ENCODE measurements at regions not wholly inside any gene's neighbourhood (a gene's known extent, or its start where the extent isn't known, plus 50 kb on each side); places are given as distances from the start of the nearest gene placed in this dataset.

DNA sequence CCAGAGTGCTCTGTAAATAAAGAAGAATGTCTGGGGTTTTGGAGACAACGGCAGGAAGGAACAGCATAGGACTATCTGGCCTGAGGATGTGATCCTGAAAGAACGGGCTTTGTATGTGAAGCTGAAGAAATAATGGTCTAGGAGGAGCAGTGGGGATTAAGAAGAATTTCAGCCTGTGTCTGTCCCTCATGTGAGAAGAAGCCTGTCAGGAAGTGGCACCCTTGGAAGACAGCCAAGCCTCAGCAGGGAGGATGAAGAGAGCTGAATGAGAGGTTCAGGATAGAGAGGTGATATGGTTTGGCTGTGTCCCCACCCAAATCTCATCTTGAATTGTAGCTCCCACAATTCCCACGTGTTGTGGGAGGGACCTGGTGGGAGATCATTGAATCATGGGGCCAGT lies 56.9 kb upstream of the TCL1A start:
- Histone ChIP-seq H3K4me3 (ENCODE audit: extremely low read depth in 1 of 4, insufficient read depth in 2 of 4, low read depth in 3 of 4, low read length in 4 of 4) (no peak overlapping the region), H3K27me3 (replicated peaks in 1 of 4; ENCODE audit: control insufficient read depth in 3 of 4, extremely low read depth in 1 of 4, insufficient read depth in 3 of 4, low read length in 3 of 4) (peaks cover 0 to 15% (median 9%) of the 10 kb centered on the region in 4 experiments; a peak in 4 of 7 replicates), H3K4ac (replicated peaks; ENCODE audit: insufficient read length, low read depth, low read length) (no peak overlapping the region), H2BK12ac (ENCODE audit: low read depth, low read length) (no peak overlapping the region), H3K79me1 (ENCODE audit: low read depth, low read length) (no peaks in the 10 kb centered on the region), H2BK20ac (ENCODE audit: low read length) (no peak overlapping the region), H3K14ac (ENCODE audit: insufficient read length) (no peak overlapping the region), H3K4me1 (replicated peaks in 1 of 4; ENCODE audit: control insufficient read depth in 3 of 4, insufficient read depth in 4 of 4, low read length in 3 of 4) (no peaks in the 10 kb centered on the region), H2BK15ac (ENCODE audit: low read length) (no peak overlapping the region), H2BK120ac (replicated peaks; ENCODE audit: low read depth, low read length) (no peak overlapping the region), H4K91ac (replicated peaks; ENCODE audit: insufficient read length, low read length) (no peak overlapping the region), H2AK5ac (ENCODE audit: low read depth, low read length) (no peak overlapping the region), H4K5ac (ENCODE audit: insufficient read length, low read depth, low read length) (no peak overlapping the region), H3K79me2 (ENCODE audit: control insufficient read depth in 1 of 2, insufficient read depth in 2 of 2, low read length in 2 of 2) (no peaks in the 10 kb centered on the region), H3K36me3 (ENCODE audit: control insufficient read depth in 2 of 4, insufficient read depth in 4 of 4, low read length in 3 of 4) (no peaks in the 10 kb centered on the region), H3K23ac (ENCODE audit: insufficient read length) (no peak overlapping the region), H3K23me2 (ENCODE audit: low read depth, low read length) (no peaks in the 10 kb centered on the region), H3K18ac (ENCODE audit: extremely low read depth, low read length) (no peak overlapping the region), H3K56ac (replicated peaks; ENCODE audit: insufficient read length, low read depth, low read length) (no peak overlapping the region), H2BK5ac (ENCODE audit: low read depth, low read length) (no peak overlapping the region), H3K4me2 (ENCODE audit: insufficient read depth in 1 of 2, low read depth in 2 of 2, low read length in 2 of 2) (no peak overlapping the region), H4K8ac (ENCODE audit: extremely low read depth, insufficient read depth, low read length) (no peak overlapping the region), H3K9ac (replicated peaks in 1 of 4; ENCODE audit: extremely low read depth in 1 of 4, low read depth in 3 of 4, low read length in 3 of 4) (no peak overlapping the region), H4K20me1 (replicated peaks in 1 of 2; ENCODE audit: control insufficient read depth in 1 of 2, insufficient read depth in 2 of 2, low read length in 2 of 2) (no peaks in the 10 kb centered on the region), H2AFZ (ENCODE audit: low read length) (no peak overlapping the region), H3K9me3 (ENCODE audit: insufficient read depth in 2 of 2, low read depth in 1 of 2, low read length in 1 of 2) (no peaks in the 10 kb centered on the region), H3K27ac (ENCODE audit: low read depth, low read length) (no peak overlapping the region)
- DNase-seq (ENCODE audit: low read depth in 1 of 2, low spot score in 2 of 2) (no peak), FAIRE-seq (no peak)
- WGBS, 2 experiments (ENCODE audit: extremely low coverage in 1 of 2, insufficient coverage in 1 of 2, insufficient read length in 1 of 2, insufficient replicate concordance in 2 of 2, low coverage in 1 of 2, low lambda C conversion rate in 2 of 2, missing lambda C conversion rate in 1 of 2), result 92% methylated on average over 3 of the region's 3 CpGs; no CpG with 5 or more reads in 1 of the 2 experiments
- POLR2A ChIA-PET (ENCODE audit: partially characterized antibody), result no interaction called here
- CTCF ChIA-PET (ENCODE audit: partially characterized antibody), result interaction anchor here (0.5 to 7.3 kb wide), 8 partner anchors 13 to 1693 kb away, joined by 3 to 67 read pairs (median 4); no protein-coding TSS in a partner anchor
- TF ChIP-seq SIX5 (IDR thresholded peaks at IDR 0.05; ENCODE audit: low read depth, low read length) (no peak), PHF8 (conservative IDR thresholded peaks at IDR 0.05; ENCODE audit: low read depth, low read length) (no peak), FOSL1 (IDR thresholded peaks at IDR 0.05; ENCODE audit: insufficient read depth, low read depth, low read length) (no peak), MAX (IDR thresholded peaks at IDR 0.05) (no peak), KDM1A (IDR thresholded peaks at IDR 0.05; ENCODE audit: borderline replicate concordance, low read length) (no peak), BACH1 (IDR thresholded peaks at IDR 0.05; ENCODE audit: low read length) (no peak), SIRT6 (IDR thresholded peaks at IDR 0.05; ENCODE audit: low read length) (no peak), CREB1 (IDR thresholded peaks at IDR 0.05) (no peak), SP4 (IDR thresholded peaks at IDR 0.05; ENCODE audit: low read length) (no peak), BRCA1 (IDR thresholded peaks at IDR 0.05; ENCODE audit: low read depth, low read length) (no peak)
- TF ChIP-seq, protein P1, sequence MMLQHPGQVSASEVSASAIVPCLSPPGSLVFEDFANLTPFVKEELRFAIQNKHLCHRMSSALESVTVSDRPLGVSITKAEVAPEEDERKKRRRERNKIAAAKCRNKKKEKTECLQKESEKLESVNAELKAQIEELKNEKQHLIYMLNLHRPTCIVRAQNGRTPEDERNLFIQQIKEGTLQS (IDR thresholded peaks at IDR 0.05; ENCODE audit: insufficient read depth, low read depth, low read length), result no peak
- TF ChIP-seq, protein P2, sequence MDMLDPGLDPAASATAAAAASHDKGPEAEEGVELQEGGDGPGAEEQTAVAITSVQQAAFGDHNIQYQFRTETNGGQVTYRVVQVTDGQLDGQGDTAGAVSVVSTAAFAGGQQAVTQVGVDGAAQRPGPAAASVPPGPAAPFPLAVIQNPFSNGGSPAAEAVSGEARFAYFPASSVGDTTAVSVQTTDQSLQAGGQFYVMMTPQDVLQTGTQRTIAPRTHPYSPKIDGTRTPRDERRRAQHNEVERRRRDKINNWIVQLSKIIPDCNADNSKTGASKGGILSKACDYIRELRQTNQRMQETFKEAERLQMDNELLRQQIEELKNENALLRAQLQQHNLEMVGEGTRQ (IDR thresholded peaks at IDR 0.05; ENCODE audit: low read length), result no peak

Data from H1 (cell line).